NCI-H1930 (cell line): ENCODE measurements at regions not wholly inside any gene's neighbourhood (a gene's known extent, or its start where the extent isn't known, plus 50 kb on each side); places are given as distances from the start of the nearest gene placed in this dataset.

Experiments
- DNase-seq, 2 experiments: peaks; one replicate each; lab custom pipeline; 2025; lab: John Stamatoyannopoulos, UW

GRCh38 chr6:23368557-23368956 lies 757.5 kb upstream of the NRSN1 start:
- DNase-seq = no peak

GRCh38 chr6:23370051-23370450 lies 756.0 kb upstream of the NRSN1 start:
- DNase-seq = no peak

GRCh38 chr6:23371132-23371915 lies 754.7 kb upstream of the NRSN1 start:
- no peak for DNase-seq

GRCh38 chr6:23377830-23378229 lies 748.2 kb upstream of the NRSN1 start:
- no peak for DNase-seq

- no peak for DNase-seq
These were observed 745.5 kb upstream of the NRSN1 start for GRCh38 chr6:23380465-23380864.

DNA sequence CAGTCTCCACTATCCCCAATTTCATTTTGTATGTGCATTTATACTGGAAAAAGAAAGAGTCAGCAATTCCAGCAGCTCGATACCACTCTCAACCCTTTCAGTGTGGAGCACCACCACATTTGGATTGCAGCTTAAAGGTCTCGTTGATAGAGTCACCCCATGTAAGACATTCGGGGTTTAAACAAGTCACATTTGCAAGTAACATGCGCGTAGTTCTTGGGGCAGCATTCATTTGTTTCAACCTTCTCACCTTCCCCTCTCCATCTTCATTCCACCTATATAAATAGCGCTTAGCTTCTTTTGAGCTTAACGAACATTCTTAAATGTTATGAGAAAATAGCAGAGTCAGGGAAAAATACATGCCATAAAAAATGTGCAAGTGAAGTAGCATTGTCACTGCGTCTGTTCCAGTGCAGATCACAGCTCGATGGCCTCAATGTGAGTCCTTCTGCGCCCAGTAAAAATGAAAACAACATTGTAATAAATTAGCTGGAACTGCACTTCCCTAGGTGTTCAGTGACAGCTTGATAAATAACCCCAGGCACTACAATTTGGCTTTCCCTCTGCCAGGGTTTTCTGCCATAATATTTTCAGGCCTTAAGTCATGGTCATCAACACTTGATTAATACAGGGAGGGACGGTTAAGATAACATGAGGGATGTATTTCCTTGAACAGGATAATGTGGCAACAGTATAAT lies 737.8 kb upstream of the NRSN1 start:
- DNase-seq = no peak

DNA sequence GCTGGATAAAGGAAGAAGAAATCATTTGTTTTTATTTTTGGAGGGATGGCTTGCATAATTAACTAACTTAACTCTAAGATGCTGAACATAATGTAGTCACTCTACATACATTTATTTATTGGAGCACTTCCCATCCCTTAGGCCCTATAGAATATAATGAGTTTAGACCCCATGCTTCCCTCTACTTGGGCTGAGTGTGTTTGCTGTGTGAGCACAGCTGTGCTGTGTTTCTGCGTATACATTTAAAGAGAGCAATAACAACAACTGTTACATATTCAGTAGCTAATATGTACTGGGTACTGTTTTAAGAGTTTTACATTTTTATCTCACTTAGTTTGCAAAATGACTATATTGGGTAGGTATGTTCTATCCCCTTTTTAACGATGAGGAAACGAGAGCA lies 736.6 kb upstream of the NRSN1 start:
- DNase-seq = no peak

GRCh38 chr6:23390221-23390620 lies 735.8 kb upstream of the NRSN1 start:
- no peak for DNase-seq

- no peak for DNase-seq
These were observed 731.3 kb upstream of the NRSN1 start for GRCh38 chr6:23394681-23395080.

GRCh38 chr6:23395381-23395780 lies 730.6 kb upstream of the NRSN1 start:
- DNase-seq = no peak

GRCh38 chr6:23396949-23397348 lies 729.1 kb upstream of the NRSN1 start:
- no peak for DNase-seq

DNA sequence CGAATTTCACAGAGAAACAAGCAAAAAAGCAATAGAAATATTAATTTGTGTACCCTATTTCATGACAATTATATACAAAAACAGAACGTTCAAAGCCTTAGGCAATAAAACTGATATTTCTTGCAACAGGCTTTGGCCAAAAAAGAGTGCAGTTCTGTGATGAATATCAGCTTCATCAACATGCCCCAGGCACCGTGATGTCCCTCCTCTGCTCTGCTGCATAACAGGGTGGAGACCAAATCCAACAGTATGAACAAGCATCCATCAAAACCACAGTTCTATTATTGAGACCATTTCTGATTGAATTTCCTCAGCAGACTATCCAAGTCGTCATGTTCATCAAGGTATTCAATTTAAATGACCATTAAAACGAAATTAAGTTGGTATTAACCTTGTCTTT lies 722.6 kb upstream of the NRSN1 start:
- DNase-seq = no peak

DNA sequence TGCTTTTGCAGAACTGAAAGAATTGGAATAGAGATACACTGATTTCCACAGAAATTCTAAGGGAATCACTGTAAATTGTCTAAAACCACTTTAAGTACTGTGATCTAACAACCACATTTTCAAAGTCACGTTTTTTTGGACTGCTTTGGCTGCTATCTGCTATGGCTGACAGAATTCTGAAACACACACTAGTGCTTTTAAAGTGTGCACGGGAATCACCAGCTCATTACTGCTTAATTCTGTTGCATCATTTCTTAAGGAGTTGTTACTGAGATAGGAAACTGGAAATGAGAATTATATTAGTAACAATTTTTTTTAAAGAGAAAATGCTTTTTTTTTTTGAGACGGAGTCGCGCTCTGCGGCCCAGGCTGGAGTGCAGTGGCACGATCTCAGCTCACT lies 716.5 kb upstream of the NRSN1 start:
- DNase-seq = no peak

- DNase-seq = no peak
These were observed 715.6 kb upstream of the NRSN1 start for GRCh38 chr6:23410439-23410838.

DNA sequence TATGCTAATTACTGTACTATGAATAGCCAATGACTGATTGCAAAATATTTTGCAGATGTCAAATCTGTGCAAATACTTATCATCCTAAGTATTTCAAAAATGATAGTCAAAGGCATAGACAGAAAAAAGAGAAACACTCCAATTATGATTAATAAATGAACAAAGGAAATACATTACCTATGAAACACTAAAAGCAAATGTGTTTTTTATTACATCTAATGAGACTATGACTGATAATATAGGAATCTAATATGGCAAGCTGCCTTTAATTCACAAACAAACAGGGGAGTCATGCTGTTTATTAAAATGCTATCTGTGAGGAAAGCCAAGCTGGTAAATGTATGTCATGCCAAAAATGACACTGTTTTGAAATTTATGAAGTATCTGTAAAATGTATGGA lies 713.2 kb upstream of the NRSN1 start:
- no peak for DNase-seq

DNA sequence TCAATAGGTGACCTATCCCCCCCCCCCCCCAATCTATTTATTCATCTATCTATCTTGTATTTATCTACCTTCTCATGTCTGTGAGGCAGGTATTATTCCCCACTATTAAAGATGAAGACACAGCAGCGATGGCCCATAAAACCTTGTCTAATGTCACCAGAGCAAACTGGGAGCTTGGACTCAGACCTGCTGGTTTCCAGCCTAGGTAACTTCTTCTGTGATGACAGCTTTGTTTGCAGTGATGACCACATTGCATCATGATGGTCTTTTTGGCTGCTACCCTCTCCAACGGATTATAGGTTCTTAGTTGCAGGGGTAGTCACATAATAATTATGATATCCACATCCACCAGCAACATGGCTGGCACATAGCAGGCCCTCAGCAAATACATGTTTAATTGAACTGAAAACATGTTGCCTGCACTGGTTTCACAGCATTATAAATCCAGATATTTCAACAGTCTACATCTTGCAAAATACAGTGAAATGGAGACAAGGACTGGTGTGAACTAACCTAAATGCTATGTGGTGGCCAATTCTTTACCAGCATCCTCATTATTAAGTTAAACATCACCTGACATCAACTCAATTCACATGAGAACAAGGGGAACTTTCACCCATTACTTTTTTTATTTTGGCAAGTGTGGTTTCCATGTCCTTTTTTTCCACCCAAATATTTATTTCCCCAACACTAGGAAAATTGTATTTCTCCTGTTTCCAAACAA lies 712.5 kb upstream of the NRSN1 start:
- no peak for DNase-seq

- DNase-seq = no peak
These were observed 712.0 kb upstream of the NRSN1 start for GRCh38 chr6:23414051-23414445.

DNA sequence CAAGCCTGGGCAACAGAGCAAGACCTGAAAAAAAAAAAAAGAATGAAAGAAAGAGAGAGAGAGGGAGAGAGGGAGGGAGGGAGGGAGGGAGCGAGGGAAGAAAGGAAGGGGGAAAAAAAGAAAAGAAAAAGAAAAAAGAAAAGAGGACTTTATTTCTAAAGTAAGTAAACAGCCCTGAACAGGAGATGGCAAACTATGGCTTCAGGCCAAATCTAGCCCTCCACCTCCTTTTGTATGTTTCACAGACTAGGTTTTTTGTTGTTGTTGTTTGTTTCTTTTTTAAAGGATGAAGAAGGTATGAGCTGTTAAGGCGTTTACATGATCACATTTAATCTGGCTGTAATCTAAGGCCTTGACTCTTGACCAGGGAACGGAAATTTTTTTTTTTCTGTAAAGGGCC lies 711.1 kb upstream of the NRSN1 start:
- no peak for DNase-seq

GRCh38 chr6:23415819-23416427 lies 710.1 kb upstream of the NRSN1 start:
- no peak for DNase-seq

DNA sequence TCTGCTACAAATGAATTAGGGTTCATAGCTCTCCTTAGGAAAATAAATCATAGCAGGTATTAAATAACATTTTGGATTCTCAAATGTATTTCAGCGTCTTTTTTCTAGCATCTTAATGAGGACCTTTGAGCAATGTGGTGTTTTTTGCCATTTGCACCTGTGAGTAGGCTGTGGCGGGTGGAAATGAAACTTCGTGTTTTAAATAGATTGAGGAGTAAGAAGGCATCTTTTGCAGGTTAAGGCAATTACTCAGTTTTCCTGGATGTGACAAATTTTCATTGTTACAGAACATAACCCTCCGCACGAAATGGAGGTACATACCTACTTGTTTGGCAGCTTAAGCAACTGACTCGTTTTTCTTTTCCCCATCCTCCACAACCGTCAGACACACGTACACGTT lies 708.9 kb upstream of the NRSN1 start:
- no peak for DNase-seq

DNA sequence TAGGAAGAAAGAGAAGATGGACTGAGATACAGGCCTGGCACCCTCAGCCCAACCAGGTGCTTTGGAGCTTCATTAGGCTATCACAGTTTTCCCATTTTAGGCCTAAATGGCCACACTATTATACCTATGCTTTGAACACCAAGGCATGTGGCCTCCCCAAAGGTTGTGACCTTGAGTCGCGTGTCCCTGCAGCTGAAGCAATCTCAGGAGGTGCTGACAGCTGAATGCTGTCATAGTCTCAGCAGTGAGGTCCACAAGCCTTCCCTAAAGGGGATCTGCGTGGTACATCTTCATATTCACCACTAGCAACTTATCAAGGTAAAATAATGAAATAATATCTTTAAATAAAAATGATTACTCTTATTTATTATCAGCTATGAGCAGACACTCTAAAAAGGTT lies 707.9 kb upstream of the NRSN1 start:
- DNase-seq = no peak

- DNase-seq = no peak
These were observed 707.0 kb upstream of the NRSN1 start for GRCh38 chr6:23419046-23419445.
